Activated CD4-positive, CD25-positive, alpha-beta regulatory T cell treated with anti-CD3 and anti-CD28 coated beads, Interleukin-2, amount 50 U/mL, for 24 hours (primary cell): ENCODE measurements at regions not wholly inside any gene's neighbourhood (a gene's known extent, or its start where the extent isn't known, plus 50 kb on each side); places are given as distances from the start of the nearest gene placed in this dataset.

Experiments used
- ATAC-seq, 2 donors: fragments of 150-1000 bp; cut with Tn5 transposase; one replicate each; pipeline ENCODE4 v1.10.0; 2021; ENCODE audit warnings: mild to moderate bottlenecking in 1 of 2, moderate library complexity in 1 of 2

DNA sequence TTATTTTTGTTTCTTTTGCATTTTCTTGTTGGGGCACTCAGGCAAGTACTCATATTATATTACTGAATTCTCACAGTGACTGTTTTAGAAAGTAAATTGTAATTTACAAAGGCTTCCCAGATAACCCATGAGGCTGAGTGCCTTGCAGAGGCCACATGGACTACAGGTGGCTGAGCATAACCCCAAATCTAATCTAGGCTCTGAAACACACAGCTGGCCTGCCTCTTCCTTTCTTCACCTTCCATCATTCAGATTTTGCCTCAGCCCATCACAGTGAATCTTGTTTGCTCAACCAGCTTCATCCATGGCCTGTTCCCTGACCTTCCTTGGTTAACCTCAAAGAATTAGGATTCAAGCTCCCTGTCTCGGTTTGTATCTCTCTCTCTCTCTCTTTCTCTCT, 78.5 kb upstream of the PRDM11 start:
- ATAC-seq = no peak

DNA sequence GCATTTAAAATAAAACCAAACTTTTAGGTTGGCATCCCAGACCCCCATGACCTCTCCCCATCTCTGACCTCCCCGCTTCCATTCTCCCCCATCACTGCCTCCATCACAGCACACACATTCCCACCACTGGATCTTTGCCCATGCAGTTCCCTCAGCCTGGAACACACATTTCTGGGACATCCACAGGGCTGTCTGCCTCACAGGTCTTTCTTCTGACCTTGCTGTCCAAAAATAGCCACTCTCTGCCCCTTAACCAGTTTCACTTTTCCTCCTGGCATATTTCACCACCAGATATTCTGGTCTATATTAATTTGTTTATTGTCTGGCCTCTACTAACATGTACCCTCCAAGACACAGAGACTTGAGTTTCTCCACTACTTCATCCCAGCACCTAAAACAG, 75.2 kb upstream of the PRDM11 start:
- ATAC-seq = no peak

DNA sequence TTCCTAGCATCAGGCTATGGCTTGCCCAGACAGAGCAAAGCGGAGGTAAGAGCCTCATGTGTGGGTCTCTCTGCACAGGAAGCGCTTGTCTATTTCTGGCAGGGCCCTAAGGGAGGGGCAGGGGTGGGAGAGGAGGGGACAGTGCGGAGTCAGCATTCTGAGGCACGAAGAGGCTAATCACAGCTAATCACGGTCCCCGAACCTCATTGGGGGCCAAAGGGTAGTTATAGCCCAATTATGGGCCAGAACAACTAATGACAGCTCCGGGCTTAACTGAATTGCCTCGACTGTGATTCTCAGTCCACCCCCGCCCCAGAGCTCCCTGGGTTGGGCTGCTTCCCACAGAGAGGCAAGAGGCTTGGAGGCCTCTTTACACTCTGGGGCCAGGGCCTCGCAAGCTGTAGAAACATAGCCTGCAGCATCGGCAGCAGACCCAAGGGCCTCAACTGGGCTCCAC, 72.7 kb upstream of the PRDM11 start:
- no peak for ATAC-seq

- ATAC-seq = no peak
Observed at GRCh38 chr11:45075519-45075918, 70.9 kb upstream of the PRDM11 start.

DNA sequence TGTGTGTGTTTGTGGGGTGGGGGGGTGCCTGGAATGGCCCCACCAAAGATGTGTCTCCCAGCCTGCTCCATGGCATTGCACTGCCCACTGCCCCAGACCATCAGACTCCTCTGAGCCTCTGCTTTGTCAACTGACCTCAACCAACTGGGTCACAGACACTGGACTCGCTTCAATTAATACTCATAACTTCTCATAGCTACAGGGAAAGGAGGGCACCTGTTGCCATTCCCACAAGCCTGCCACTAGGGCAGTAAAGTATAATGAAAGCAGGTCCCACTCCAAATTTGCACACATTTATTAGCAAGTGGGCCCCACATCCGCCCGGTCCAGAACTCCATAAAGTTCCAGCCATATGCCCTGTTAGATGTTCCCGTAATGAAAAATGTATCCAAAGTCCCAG, 70.5 kb upstream of the PRDM11 start:
- ATAC-seq = no peak

DNA sequence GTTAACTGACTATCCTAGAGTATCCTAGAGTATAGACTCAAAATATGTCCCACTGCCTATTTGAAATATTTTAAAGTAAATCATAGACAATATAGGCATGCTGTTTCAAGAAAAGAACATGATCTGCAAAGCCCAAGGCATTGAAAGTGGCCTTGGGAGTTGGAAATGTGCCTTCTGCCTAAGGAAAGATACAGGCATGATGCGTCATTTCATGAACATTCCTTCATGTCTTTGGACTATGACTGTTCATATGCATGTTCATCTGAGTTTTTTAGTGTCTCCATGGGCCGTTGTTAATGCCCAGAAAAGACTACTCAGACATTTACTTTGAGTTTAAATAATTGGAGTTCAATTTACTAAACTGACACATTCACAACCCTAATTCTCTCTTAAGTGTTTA, 69.7 kb upstream of the PRDM11 start:
- ATAC-seq = no peak

DNA sequence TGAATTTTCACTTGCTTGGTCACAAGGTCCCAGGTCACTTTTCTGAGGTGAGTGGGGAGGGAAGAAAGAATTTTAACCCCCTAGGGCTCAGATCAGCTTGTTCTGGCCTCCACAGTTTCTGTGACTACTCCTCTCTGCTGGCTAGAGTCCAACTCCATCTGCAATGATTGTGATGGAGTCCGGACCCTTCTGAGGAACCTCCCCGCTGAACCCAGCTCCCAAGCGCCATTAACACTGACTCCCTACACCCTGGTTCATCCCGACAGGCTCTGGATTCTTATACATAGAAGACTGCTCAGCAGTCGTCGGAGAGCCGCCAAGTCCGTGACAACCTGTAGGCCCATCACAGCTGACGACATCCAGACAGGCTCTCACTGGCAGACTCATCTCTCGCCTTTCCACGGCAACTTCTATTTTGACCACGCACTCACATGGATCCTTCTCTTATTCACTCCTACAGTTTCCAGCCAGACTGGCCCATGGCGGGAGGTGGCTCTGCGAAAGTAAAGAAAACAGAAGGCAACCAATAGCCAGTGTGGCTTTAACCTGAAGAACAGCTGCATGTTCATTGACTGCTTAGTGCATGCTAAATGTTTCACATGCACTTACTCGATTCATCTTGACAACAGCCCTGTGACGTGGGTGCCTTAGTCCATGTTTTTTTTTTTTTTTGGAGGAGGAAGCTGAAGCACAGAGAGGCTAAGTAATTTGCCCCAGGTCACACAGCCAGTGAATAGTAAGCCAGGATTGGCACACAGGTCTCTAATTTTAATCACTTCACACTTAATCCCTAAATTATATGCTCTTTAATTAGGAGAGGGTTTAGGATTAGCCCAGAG, 68.0 kb upstream of the PRDM11 start:
- no peak for ATAC-seq

DNA sequence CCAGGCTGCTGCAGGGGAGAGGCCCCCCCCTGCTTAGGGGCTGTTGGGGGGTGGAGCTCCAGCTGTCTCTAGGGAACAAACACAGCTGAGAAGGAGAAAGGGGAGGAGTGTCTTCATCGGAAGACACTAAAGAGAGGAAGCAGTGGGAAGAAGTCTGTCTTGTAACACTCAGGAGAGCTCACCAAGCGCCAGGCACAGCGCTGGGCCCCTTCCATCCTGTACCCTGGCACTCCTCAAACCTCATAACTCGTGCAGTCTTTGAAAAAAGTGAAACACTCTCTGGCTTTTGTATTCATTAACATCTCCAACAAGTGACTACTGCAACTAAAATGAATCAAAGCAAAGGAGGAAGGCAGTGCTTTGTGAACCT, 67.4 kb upstream of the PRDM11 start:
- ATAC-seq = no peak

GRCh38 chr11:45079567-45079942, 66.9 kb upstream of the PRDM11 start:
- ATAC-seq = no peak

DNA sequence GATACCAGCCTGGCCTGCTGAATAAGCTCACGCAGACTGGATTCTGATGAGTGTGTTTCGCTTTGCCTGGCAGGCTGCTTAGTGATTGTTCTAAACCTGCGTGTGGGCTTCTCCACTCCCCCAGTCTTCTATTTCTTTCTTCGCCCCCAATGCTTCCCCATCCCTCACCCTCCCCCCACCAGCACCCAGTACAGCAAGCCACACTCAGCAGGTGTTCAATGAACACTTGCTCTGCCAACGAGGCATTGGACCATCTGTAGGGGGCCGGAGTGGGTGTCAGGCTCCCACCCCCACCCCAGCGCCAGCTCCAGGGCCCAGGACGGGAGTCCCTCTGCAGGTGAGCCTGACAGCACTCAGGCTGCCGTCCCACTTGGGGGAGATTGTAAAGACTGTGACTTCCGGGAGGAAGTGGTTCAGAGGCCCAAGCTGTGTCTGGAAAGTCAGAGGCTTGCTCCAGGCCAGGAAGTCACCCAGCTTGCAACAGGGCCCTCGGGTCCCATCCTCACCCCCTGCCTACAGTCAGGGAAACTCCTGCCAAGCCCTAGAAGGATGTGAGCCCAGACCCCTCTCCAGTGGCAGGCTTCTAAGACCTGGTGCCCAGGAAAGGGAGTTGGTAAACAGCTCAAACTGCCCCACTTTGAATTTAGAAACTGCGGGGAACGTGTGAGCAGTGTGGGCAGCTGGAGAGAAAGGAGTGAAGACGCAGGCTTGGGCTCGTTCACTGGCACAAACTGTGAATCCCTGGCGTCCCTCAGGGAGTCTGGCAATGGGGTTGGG, 66.3 kb upstream of the PRDM11 start:
- ATAC-seq = peak; percentile 84 to 86

GRCh38 chr11:45082744-45083543, 63.5 kb upstream of the PRDM11 start:
- no peak for ATAC-seq

DNA sequence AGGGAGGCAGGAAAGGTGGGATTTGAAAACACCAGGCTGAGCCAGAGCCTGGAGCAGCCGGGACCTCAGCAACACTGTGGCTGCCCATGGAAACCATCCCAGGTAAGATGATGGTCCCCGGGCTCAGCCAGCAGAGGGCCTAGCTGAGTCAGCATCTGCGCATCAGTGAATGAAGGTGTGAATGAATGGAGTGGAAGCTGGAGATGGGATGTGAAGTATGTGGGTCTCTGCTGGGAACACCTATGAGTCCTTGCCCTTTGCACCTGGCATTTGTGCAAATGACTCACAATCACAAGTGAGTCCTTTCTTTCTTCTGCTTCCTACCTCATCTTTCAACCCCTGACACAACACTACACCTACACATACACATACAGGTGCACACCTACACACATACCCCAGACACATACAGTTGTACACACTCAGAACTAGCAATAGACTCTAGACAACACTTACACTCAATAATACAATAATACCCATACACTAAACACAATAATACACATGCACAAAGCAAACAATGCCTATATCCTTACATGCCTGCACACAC, 62.8 kb upstream of the PRDM11 start:
- no peak for ATAC-seq

- ATAC-seq = no peak
Observed at GRCh38 chr11:45085646-45086501, 60.6 kb upstream of the PRDM11 start.

GRCh38 chr11:45086526-45086925, 59.9 kb upstream of the PRDM11 start:
- no peak for ATAC-seq

- no peak for ATAC-seq
Observed at GRCh38 chr11:45087086-45087899, 59.1 kb upstream of the PRDM11 start.

DNA sequence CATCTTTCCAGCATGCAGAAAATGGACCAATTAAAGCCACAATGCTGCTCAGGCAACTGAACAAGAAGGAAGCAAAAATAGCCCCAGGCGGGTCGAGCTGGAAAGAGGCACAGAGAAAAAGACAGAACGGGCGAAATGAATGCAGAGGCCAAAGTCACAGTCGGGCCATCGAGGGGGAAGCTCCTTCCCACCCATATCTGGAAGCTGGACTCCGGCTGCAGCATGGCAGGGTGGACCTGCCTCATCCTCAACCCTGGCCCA, 58.6 kb upstream of the PRDM11 start:
- no peak for ATAC-seq

- ATAC-seq = no peak
Observed at GRCh38 chr11:45089251-45089650, 57.2 kb upstream of the PRDM11 start.

- ATAC-seq = no peak
Observed at GRCh38 chr11:45089676-45090499, 56.6 kb upstream of the PRDM11 start.

DNA sequence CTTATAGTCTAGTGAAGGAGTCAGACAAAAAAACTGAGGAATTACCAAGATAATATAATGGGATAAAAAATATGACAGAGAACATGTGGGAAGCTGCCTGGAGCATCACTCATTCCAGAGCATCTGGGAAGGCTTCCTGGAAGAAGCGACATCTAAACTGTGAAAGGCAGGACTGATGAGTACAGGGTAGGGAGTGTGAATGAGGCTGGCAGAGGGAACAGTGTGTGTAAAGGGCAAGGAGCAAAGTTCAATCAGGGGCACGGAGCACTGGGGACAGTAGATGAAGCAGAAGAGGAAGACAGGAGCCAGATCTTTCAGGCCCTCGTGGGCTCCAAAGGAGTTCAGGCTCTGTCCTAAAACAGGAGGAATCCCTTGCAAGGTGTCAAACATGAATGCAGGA, 55.8 kb upstream of the PRDM11 start:
- ATAC-seq = no peak

DNA sequence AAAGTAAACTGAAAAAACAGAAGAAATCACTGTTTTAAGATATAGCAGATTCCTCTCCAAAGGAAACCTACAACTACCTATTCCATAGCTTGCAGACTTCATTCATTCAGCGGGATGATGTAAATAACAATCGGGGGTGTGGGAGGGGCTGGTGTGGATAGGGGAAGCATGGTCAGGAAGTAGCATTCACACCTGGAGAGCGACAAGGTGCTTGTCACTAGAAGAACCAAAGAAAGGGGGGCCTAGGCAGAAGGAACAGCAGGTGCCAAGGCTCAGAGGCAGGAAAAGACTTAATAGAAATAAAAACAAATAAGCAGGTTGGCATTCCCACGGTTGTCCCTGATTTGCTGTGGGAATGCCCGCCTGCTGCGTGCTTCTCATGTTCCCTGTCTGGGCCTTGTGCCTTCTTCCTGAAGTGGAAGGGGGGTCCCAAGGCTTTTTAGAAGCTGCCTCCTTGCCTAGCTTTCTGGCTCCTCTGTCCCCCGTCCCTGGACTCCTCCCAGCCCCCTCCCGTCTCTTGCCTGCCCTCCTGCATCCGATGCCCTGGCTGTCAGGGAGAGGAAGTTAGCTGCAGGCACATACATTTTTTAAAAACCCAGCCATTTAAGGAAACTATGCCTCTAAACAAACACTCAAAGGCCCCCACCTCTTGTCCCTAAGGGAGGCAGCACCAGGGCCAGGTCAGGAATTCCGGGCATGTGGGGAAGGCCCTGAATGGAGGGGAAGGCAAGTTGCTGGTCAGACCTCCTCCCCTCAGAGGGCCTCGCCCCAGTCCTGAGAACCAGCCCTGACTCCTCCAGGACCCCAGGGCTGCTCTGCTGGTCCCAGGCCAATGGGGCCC, 54.7 kb upstream of the PRDM11 start:
- no peak for ATAC-seq
